Adrenal gland (tissue), 5 donors: ENCODE measurements at regions not wholly inside any gene's neighbourhood (a gene's known extent, or its start where the extent isn't known, plus 50 kb on each side); places are given as distances from the start of the nearest gene placed in this dataset.

Source experiments
- POLR2A ChIP-seq, 2 donors: fragments of 450-650 bp; IDR thresholded peaks; one replicate each; pipeline ENCODE4 v1.6.1; 2017; ENCODE audit warnings: antibody characterized with exemption in 2 of 2, mild to moderate bottlenecking in 2 of 2, moderate library complexity in 1 of 2
- TF ChIP-seq, protein P1 (sequence below), 6 experiments: fragments of 450-650 bp in 4 of 6; fragments of 200-600 bp in 2 of 6; sonication (generic) in 1 of 6; IDR thresholded peaks; 1 replicate in 5 of 6; 2 replicates in 1 of 6; pipeline versions ENCODE4 v1.5.1 to v1.8.0; 2016 to 2021; ENCODE audit warnings: antibody characterized with exemption in 6 of 6, mild to moderate bottlenecking in 2 of 6, moderate library complexity in 1 of 6
- donor health status: DM: no; HTN: no; CAD: no.

- TF ChIP-seq, protein P1, sequence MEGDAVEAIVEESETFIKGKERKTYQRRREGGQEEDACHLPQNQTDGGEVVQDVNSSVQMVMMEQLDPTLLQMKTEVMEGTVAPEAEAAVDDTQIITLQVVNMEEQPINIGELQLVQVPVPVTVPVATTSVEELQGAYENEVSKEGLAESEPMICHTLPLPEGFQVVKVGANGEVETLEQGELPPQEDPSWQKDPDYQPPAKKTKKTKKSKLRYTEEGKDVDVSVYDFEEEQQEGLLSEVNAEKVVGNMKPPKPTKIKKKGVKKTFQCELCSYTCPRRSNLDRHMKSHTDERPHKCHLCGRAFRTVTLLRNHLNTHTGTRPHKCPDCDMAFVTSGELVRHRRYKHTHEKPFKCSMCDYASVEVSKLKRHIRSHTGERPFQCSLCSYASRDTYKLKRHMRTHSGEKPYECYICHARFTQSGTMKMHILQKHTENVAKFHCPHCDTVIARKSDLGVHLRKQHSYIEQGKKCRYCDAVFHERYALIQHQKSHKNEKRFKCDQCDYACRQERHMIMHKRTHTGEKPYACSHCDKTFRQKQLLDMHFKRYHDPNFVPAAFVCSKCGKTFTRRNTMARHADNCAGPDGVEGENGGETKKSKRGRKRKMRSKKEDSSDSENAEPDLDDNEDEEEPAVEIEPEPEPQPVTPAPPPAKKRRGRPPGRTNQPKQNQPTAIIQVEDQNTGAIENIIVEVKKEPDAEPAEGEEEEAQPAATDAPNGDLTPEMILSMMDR (IDR thresholded peaks at IDR 0.05), result no peak
- no peak for TF ChIP-seq POLR2A (IDR thresholded peaks at IDR 0.05)
These were observed 211.8 kb downstream of the GLUD2 start for GRCh38 chrX:121259170-121259569.
